AG04449 (cell line): ENCODE measurements at regions not wholly inside any gene's neighbourhood (a gene's known extent, or its start where the extent isn't known, plus 50 kb on each side); places are given as distances from the start of the nearest gene placed in this dataset.

Experiments used
- CTCF ChIA-PET: fragments of 350-600 bp; formaldehyde crosslinking; extraction: SDS; loops from one replicate; lab custom pipeline; 2021; ENCODE audit warnings: antibody characterized with exemption; lab: Yijun Ruan, JAX
- POLR2A ChIA-PET: fragments of 400-600, 350-600 bp; formaldehyde crosslinking; extraction: SDS; loops from one replicate; lab custom pipeline; 2020; ENCODE audit warnings: antibody characterized with exemption, inconsistent platforms; lab: Yijun Ruan, JAX
- DNase-seq: peaks from one replicate; pipeline ENCODE4 v3.0.0-alpha.2; 2010; ENCODE audit warnings: low read depth, low spot score
- H3K4me3 ChIP-seq: 2 replicates; pipeline ENCODE4 v1.5.1; 2011; ENCODE audit warnings: low read depth, mild to moderate bottlenecking, control low read depth, low read length
- TF ChIP-seq, protein P1 (sequence below): IDR thresholded peaks from one replicate; pipeline ENCODE4 v1.5.1; 2011; ENCODE audit warnings: mild to moderate bottlenecking, moderate library complexity, low read length, control low read depth, inconsistent platforms; ENCODE audit not compliant: insufficient read depth; ENCODE audit errors: missing control alignments

DNA sequence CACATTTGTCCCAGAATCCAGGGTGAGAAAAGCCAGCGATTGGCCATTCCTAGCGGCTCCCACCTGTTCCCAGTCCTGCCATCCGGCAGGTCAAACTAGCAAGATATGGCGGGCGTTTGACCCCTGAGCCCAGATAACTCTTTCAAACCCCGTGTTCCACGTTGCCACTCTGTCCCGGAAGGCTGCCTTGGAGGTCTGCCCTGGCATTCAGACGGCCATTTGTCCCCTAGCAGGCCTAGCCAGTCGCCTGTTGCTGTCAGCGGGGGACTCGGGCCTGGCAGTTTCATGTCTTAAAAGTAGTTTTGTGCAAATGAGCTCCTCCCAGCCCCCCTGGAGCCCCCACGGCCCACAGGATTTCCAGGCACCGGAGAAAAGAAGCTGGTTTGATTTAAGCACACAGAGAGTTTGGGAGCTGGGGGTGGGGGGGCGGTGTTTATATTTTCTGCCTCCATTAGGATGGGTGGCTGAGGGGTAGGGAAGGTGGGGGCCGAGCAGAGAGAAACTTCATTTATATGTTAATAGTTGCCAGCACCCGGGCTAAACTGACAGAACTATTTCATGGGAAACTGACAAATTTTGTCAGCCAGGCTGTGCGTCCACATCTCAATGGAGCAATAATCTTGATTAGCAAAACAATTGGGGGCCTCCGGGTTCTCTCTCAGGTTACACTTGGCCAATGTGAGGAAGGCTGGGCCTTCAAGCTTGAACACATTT is 240.9 kb upstream of the SALL1 start:
- DNase-seq: no peak
- ChIA-PET CTCF (no interaction called here), POLR2A (no interaction called here)
- H3K4me3 ChIP-seq: no peak overlapping the region
- TF ChIP-seq, protein P1, sequence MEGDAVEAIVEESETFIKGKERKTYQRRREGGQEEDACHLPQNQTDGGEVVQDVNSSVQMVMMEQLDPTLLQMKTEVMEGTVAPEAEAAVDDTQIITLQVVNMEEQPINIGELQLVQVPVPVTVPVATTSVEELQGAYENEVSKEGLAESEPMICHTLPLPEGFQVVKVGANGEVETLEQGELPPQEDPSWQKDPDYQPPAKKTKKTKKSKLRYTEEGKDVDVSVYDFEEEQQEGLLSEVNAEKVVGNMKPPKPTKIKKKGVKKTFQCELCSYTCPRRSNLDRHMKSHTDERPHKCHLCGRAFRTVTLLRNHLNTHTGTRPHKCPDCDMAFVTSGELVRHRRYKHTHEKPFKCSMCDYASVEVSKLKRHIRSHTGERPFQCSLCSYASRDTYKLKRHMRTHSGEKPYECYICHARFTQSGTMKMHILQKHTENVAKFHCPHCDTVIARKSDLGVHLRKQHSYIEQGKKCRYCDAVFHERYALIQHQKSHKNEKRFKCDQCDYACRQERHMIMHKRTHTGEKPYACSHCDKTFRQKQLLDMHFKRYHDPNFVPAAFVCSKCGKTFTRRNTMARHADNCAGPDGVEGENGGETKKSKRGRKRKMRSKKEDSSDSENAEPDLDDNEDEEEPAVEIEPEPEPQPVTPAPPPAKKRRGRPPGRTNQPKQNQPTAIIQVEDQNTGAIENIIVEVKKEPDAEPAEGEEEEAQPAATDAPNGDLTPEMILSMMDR: no peak

DNA sequence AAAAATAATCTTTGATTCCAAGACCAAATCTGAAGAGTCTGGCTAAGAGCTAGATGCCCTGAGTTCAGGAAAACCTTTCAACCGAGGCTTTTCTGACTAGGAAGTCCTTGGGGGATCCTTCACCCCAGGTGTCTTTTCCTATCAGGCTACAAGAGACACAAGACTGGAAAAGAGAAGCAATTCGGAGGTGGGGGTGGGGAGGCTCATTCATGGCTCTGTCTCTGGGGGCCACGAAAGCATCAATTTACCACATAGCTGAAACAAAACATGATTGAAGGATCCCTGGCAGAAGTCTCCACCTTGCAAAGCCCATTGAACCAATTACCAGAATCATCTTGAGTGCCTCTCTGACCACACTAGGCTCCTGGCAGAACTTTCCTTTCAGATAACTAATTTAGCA is 239.8 kb upstream of the SALL1 start:
- ChIA-PET CTCF (no interaction called here), POLR2A (no interaction called here)
- no peak for DNase-seq
- TF ChIP-seq, protein P1: no peak
- H3K4me3 ChIP-seq: no peak overlapping the region

DNA sequence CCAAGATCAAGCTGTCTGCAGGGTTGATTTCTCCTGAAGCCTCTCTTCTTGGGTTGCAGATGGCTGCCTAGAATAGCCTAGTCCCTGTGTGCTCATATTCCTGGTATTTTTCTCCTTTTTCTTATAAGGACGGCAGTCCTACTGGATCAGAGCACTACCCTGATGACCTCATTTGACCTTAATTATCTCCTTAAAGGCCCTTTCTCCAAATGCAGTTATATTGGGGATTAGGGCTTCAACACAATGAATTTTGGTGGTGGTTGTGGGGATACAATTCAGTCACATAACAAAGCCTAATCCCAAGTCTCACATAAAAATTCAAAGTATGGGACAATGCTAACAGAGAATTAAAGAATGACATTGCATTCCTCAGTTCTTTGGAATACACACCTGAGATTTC is 238.8 kb upstream of the SALL1 start:
- ChIA-PET POLR2A (no interaction called here), CTCF (no interaction called here)
- H3K4me3 ChIP-seq: no peak overlapping the region
- TF ChIP-seq, protein P1: no peak
- DNase-seq: no peak

DNA sequence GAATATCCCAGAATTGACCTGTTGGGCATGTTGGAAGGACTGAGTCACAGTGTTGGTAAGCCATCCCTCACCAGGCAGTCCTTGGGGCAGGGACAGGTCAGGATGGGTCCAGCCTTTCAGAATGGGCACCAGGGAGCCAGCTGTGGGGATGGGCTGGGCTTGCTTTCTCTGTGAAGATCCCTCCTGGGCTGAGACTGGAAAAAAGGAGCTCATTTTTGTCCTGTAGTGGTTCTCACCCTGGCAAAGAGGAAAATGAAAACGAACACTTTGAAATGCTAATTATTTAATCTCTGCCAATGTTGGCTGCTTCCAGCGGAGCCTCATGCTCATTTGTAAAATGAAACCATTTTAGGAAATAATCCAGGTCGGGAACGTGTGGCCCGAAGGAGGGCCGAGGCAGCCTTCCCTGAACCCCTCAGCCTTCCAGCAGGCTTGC is 237.5 kb upstream of the SALL1 start:
- DNase-seq: no peak
- TF ChIP-seq, protein P1: no peak
- H3K4me3 ChIP-seq: no peak overlapping the region
- CTCF ChIA-PET: no interaction called here
- POLR2A ChIA-PET: no interaction called here

DNA sequence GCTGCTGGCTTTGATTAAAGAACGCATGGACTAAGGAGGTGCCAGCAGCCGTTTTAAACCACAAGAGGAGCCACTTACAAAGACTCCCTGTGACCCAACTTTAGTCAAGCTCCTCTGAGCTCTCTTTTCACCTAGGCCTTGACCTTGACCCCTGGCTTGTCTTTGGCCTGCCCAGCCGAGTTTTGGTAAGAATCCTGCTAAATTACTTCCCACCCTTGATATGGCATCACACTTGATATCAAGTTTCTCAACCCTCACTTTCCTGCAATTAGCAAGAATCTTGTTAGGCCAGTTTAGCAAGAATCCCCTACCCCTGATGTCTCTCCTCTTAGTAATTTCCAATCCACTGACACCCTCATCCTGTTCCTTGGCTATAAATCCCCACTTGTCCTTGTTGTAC is 232.8 kb upstream of the SALL1 start:
- DNase-seq: no peak
- TF ChIP-seq, protein P1: no peak
- CTCF ChIA-PET: no interaction called here
- POLR2A ChIA-PET: no interaction called here
- no peak overlapping the region for H3K4me3 ChIP-seq

DNA sequence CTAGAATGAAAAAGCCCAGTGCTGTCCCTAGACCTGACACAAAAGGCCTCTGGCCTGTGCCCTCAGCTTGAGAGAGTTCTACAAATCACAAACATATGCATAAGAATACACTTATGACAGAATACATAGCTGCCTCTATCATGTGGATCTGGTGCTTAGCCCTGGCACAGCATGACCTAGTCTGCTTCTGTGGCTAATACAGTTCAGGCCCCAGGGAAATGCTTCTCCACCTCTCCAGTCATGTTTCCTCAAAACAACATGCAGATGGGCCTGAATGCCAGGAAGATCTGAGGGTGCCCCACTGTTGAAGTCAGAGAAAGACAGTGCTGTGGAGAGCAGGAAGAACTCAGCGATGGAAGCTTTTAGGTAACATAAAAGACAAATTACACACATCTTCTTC is 231.9 kb upstream of the SALL1 start:
- ChIA-PET POLR2A (no interaction called here), CTCF (interaction anchor here (1.2 kb wide), 1 partner anchor 378 kb away, joined by 3 read pairs; no protein-coding TSS in a partner anchor)
- no peak for DNase-seq
- TF ChIP-seq, protein P1: no peak
- H3K4me3 ChIP-seq: no peak overlapping the region
